ENCODE measurements at regions not wholly inside any gene's neighbourhood (a gene's known extent, or its start where the extent isn't known, plus 50 kb on each side); places are given as distances from the start of the nearest gene placed in this dataset.

DNA sequence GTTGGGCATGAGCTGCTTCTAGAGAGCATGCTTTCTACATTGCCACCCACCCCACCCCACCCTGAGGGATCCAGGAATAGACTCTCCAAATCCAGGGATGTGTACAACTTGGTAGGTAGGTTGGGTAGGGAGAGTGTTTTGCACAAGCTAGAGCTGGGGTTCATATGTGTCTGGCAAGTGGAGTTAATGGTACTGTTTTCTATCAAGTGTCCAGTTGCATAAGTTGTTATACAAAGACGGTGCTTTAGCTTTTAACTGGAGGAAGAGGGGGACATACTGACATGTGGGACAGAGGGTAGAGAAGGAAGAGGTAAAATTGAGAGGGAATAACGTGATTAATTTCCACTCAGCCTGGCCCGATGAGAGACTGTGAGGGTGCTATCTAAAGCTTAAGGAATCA lies 51.0 kb upstream of the TNC start:
- no peak for DNase-seq (ENCODE audit: low spot score)

DNA sequence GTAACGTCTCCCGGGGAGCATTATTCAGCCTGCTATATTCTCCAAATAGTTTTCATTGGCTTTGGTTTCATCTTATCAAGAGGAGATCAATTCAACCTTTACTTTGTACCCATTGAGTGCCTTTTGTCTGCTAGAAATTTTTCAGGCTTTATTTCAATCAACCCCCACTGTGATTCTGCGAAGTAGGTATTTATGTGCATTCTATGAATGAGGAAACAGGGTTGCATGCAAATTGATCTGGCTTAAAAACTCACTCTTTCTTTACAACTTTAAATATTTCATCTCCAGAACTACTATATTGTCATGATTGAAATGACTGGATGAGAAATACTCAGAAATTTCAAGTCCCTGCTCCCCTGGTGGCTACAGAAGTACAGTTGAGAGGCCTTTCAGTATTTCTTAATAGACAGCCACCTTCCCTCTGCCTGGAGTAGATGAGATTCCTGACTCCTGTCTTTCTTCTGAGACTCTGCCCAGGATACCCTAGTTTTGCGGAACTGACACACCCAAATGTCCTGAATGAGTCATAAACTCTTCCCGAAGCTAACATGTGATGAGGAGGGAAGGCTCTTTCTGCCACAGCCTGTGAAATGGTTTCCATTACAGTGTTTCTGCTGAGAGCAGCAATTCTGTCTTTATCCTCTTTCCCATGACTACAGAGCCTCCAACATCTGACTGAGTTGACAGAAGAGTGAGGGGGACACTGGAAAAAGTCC lies 52.6 kb upstream of the TNC start:
- DNase-seq (ENCODE audit: low spot score), result no peak

DNA sequence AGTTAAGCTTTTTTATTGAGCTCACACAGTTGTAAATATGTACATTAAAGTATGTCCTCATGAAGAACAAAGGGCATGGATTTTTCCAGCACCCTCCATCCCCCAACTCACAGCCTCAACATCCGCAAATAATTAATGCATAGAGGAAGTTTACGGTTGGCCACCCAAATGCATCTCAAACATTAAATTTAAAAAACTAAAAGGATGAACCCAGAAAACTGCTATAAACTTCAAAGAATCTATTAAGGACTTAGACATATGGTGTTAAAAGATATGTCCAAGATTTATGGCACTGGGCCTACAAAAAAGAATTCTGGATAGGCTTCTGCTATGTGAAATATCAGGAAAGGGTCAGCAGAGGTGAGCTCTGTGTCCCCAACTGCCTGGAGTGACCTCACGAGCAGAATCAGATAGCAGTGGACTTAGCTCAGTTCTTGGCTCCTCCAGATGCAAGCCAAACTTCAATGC lies 54.0 kb upstream of the TNC start:
- DNase-seq (ENCODE audit: low spot score), result no peak

DNA sequence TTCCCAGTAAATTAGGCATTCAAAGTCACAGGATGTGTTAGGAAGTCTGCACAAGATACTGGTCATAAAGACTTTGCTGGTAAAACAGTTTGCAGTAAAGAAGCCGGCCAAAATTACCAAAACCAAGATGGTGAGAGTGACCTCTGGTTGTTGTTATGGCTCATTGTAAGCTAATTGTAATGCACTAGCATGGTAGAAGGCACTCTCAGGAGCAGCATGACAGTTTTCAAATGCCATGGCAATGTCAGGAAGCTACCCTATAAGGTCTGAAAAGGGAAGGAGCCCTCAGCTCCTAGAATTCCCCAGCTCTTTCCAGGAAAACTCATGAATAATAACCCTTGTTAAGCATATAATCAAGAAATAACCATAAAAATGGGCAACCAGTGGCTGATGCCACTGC lies 64.3 kb upstream of the TNC start:
- no peak for DNase-seq (ENCODE audit: low spot score)

DNA sequence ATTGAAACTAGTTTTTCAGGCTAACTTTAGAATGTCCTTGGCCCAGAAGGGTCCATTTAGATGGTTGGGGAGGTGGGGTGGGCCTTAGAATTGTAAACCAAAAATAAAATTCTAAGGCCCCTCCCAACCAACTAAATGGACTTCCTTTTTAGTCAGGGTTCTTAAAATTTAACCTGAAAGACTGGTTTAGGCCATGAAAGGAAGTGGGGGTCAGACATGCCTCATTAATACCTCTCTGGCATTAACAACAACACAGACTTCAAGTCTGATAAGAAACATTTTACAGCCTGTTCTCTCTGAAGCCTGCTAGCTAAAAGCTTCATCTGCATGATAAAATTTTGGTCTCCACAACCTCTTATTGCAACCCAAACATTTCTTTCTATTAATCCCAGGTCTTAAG lies 65.5 kb upstream of the TNC start:
- DNase-seq (ENCODE audit: low spot score), result no peak

DNA sequence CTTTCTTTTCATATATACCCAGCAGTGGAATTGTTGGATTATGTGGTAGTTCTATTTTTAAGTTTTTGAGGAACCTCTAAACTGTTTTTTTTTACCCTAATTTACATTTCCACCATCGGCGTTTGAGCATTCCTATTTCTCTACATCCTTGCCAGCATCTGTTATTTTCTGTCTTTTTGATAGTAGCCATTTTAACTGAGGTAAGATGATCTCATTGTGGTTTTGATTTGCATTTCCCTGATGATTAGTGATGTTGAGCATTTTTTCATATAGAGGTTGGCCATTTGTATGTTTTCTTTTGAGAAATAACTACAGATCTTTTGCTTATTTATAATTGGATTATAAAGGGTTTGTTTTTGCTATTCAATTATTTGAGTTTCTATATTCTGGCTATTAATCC lies 71.7 kb upstream of the TNC start:
- DNase-seq (ENCODE audit: low spot score), result no peak

DNA sequence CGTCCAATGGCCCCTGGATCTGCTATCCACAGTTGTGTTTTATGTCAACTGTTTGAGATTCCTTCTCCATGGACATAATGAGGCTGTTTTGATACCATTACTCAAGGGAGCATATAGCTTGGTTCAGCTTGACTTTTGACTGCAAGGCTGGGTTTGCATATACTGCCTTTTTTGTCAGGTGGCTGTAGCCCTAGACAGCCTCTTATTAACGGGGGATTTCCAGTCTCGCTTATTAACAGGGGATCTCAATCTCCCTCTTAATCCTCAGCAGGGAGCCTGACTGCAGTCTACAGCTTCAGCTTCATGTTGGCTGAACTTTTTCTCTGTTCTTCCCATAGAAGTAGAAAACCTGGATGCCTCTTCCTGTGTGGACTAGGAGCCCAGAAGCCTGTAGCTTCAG lies 73.7 kb upstream of the TNC start:
- no peak for DNase-seq (ENCODE audit: low spot score)

DNA sequence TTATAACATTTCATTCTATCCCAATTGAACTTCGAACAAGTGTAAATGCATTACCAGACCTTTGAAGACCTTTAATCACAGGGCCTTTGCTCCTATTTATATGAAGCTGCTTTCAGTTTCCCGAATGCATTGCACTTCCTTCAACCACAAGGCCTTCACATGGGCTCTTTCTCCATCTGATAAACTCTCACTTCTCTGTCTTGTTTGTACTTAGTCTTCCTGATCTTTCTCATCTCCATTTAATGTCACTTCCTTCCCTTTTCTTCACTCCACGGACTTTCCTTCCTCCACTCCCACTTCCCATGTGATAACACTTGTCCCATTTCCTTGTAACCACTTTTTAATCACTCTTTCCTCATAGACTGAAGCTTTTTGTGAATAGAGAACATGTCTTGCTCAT lies 74.3 kb upstream of the TNC start:
- no peak for DNase-seq (ENCODE audit: low spot score)

DNA sequence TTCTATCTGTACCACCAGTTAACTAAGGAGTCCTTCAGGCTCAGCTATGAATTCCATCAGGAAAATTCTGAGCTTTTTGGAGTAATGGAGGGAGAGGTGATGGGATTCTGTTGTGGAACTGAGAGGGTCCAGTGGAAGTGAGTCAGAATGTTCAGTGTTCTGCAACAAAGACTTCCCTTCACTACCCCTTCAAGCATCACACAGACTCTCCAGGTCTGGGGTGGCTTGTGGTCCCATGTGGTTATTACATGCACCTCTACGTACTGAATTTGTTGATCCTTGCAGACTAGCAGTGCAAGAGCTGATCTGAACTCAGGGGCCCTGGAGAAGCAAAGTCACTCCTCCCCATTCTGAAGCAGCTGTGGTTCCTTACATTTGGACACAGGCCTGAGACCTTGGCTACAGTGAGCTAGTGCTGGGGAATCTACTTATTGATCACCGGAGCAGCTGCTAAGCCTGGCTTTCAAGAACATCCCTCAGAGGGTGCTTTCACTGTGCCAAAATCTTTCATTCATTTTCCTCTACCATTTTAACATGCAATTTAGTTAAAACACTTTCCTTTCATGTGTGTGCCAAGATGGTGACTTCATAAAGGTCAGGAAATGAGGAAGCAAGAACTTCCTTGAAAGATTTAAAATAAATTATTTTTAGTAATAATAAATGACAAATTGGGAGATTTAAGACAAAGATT lies 75.0 kb upstream of the TNC start:
- no peak for DNase-seq (ENCODE audit: low spot score)

DNA sequence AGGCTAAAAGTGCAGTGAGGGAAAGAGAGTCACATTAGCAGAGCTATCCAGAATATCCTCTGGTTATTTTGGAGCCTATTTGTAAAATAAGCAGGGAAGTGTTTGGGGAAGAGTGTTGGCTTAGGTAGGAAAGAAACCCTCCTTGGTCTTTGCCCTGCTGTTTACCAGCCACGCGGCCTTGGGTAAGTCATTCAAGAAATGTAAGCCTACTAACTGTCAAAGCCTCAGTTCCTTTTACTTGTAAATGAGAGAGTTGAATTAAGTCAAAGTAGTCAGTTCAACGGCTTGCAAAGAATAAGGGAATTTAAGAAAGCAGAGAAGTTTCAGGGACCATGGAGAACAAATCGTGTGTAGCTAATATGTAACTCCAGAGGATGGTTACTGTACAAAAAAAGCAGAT lies 75.8 kb upstream of the TNC start:
- DNase-seq (ENCODE audit: low spot score), result no peak

DNA sequence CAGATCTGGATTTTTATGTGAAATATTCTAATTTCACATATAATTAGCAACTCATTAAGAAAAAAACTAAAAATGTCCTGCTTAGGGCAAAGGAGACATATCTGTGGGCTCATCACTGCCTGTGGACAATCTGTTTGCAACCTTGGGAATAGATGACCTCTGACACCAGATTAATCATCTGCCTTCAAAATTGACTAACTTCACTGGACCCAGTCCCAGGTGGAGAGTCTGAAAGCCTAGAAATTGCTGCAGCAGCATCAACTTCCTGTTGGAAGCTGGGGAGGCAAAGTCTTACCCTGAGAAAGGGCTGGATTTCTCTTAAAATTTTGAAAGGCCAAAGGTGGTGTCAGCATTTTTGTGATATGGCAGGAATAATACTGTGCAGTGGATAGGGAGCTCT lies 76.3 kb upstream of the TNC start:
- no peak for DNase-seq (ENCODE audit: low spot score)

DNA sequence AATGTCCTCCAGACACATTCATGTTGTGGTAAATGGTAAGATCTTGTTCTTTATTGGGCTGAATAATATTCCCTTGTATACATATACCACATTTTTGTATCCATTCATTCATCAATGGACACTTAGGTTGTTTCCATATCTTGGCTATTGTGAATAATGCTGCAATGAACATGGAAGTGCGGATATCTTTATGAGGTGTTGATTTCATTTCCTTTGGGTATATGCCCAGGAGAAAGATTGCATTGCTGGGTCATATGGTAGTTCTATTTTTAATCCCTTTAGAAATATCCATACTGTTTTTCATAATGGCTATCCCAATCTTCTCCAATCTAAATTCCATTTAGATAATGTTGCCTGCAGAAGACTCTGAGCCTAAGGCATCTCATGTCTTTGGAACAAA lies 78.0 kb upstream of the TNC start:
- no peak for DNase-seq (ENCODE audit: low spot score)

DNA sequence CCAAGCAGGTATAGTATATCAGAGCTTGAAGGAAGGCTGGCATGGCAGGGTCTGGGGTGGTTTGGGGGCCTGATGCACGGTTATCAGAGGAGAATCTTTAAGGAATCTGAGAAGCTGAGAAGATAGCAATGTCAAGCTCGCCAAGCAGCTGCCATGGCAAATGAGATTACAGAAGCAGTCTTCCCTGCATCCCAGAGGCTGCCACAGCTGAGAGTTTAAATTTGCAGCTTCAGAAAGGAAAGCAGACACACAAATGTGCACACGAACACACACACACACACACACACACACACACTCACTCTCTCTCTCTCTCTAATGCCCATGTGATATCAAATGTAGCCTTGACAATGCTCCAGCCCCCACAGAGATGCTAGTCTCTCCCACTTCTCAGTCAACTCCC lies 79.0 kb upstream of the TNC start:
- no peak for DNase-seq (ENCODE audit: low spot score)

DNA sequence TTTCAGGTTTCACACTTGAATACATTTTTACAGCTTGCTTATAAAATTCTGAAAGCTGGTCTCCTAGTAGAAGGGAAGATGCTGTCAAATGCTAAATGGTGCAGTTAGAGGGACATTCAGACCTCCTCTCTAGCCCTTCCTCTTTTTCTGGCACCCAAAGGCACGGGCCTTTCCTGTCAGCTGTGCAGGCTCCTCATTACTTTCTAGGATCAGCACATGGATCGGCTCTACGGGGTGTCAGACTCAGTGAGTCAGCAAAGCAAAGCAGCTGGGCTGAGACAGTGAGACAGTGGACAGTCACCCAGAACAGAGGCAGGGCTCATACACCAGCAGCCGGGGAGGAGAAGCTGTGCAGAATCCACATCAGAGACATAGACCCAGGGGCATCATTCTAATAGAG lies 80.0 kb upstream of the TNC start:
- no peak for DNase-seq (ENCODE audit: low spot score)

DNA sequence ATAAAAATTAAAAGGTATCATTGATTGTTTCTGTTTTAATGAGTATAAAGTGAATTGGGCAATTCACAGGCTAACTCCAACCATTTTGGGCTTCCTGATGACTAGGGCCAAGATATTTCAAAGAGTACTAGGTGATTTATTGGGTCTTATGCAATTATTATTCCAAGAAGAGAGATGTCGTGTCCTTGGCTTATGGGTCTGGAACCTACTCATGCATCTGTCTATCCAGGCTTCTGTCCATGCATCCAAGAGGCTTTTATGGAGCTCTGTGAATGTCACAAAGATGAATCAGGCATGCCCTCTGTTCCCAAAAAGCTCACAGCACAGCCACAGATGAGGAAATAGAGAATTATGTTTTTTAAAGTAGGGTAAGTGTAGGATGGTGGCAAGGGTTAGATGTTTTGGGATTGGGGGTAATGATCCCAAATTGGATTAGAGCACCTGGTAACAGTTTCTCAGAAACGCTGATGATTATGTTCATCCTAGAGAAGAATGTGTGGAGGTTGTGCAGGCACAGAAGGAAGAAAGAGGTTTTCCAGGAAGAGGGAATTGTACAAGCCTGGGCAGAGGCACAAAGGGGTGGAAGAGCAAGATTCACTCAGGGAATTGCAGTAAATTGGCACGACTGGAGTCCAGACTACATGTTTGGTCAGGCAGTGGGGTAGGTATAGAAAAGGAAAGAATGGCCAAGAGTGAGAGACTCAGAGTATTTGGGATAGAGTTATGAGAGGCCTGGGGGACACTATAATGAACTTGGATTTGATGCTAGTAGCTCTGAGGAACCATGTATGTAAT lies 83.0 kb upstream of the TNC start:
- no peak for DNase-seq (ENCODE audit: low spot score)

DNA sequence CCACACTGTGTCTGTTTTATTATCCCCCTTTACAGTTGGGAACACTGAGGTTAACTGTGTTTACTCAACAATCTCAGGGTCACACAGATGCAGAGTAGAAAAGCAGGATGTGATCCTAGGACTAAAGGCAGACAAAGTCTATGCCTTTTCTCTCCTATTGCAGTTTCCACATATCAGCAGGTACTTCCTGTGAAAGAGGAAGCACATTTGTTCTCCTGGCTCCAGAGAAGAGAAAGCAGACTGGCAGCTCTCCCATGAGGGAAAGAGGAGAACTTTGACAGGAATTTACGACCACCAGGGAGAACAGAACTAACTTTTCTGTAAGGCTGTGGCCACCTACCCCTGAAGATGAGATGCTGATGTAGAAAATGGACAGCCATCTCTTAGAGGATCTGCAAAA lies 84.2 kb upstream of the TNC start:
- no peak for DNase-seq (ENCODE audit: low spot score)

DNA sequence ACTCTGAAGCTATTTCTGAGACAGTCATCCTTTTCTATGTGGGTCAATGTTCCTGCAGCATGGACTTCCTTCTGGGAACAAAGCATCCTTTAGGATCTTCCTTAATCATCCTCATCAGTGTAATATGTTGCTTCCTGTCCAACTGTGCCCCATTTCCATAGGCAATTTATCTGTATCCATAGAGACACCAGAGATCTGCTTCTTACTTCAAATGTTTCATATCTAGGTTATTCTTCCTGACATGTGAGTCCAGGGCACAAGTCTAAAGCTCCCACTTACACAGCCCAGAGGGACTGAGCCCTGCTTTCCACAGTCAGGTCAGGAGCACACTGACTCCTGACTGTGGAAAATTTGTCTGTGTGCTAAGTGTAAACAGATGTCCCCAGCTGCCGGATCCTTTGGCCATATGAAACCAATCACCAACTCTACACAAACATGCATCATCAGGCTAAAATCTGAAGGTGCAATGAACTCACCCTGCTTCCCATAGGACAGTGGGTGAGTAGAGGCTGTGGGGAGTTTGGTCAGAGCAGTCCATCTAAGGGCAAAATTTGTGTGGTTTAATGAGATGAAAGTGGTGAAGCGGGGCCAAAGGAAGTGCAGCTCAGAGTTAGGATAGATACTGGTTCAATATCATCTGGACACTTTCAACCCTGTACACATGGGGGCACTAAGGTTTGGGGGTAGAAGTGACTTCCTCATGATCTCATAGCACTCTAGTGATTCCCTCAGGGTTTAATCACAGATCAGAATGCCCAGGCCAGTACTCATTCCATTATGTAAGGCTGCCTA lies 85.2 kb upstream of the TNC start:
- no peak for DNase-seq (ENCODE audit: low spot score)

DNA sequence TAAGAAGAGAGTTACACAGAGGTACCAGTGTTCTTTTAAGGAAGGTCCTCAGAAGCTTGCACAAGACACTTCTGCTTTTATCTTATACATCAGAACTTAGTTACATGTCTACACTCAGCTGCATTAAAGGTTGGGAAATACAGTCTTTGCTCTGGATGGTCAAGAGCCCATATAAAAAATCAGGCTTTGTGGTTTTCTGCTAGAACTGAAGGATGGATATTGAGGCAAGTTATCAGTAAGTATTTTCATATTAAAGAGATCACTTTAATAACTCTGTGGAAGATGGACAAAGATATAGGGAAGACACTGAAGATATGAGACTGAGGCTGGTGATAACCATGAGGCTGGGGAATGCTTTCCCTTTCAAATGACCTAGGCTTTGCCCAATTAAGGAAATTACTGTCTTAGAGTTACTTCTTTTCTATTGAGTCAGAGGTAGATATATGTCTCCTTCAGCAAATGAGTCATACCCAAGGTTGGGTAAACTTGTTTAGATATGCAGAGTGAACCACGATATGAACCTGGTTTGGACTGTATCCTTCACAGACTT lies 87.0 kb upstream of the TNC start:
- DNase-seq (ENCODE audit: low spot score), result no peak

DNA sequence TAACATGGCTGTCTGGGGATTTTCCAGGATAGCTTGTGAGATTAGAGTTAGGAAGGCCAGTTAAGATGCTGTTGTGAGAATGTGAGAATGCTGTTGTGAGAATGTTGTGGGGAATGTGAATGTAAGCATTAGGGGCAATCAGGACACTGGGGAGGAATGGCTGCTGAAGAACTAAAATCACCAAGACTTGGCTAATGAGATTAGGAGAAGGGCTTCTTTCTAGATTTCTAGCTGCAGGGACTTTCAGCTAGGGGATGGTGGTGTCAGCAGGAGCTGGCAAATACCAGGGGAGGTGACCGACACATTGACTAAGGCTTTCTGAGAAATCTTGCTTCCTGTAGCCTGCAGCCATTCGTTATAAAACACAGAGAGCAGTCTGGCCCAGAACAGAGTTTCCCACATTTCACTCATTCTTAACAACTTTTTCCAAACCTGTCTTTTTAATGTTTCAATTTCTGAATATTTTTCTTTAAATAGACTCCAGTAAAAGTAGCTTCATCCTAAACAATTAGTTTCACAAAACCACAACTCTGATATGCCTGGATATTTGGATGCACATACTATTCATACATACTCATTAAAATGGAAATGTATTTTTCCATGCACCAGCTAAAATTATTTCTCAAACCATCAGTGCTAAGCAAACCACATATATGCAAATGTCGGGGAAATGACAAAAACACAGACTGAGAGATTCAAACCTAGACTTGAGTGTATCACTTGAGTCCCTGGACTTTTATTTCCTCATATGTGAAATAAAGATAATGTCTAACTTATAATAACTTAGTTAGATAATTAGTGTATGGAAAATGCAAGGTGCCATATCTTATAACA lies 89.3 kb upstream of the TNC start:
- no peak for DNase-seq (ENCODE audit: low spot score)

DNA sequence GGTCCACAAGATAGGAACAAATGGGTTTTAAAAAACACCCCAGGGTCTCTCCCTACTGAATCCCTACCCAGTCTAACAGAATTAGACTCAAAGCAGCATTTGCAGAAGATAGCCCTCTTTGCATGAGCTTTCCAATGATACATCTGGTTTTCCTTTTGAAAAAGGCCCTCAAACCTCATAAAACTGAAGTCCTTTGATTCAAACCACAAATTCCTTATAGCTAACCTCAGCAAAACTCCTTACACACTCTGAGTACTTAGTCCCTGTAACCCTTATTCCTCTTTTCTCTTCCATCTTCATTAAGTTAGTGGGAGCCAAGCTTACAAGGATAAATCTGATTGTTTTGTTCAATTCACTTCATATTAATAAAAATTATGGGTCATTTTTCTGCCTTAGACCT lies 90.5 kb upstream of the TNC start:
- no peak for DNase-seq (ENCODE audit: low spot score)

DNA sequence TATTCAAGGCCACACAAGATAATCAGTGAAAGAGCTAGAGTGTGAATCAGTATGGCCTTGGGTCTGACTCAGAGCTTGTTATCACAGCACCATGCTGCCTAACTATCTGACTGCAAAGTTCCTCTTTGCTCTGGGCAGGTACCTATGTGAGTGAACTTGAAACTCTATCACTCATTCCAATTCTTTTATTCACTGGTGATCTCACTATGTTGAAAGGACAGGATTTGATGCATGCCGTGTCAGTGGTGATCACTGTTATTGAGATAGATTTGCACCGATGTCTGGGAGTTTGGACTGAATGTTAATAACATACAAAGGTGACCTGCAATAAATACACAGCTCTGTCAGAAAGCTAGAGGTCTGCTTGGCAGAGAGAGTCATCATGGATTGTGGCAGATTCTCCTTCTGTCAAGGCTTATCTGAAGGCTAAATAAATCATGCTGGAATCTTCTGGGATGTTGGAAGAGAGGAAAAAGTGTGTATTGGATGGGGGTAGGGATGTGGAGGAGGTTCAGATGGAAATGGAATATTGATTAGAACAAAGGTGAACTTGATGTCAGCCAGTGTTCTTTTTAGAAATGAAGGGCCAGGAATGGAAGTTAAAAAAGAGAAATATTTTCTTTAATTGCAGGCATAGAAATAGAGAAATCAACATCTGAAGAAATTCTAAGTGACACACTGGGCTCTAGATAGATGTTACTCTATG lies 91.8 kb upstream of the TNC start:
- DNase-seq (ENCODE audit: low spot score), result no peak

Data from ecto neural progenitor cell (in vitro differentiated cells).